ENCODE measurements at regions not wholly inside any gene's neighbourhood (a gene's known extent, or its start where the extent isn't known, plus 50 kb on each side); places are given as distances from the start of the nearest gene placed in this dataset.
"Not testable (repeated sequence)": the region's sequence is repeated elsewhere in the genome, so short reads cannot be mapped to it uniquely, and the experiment has no call there.

DNA sequence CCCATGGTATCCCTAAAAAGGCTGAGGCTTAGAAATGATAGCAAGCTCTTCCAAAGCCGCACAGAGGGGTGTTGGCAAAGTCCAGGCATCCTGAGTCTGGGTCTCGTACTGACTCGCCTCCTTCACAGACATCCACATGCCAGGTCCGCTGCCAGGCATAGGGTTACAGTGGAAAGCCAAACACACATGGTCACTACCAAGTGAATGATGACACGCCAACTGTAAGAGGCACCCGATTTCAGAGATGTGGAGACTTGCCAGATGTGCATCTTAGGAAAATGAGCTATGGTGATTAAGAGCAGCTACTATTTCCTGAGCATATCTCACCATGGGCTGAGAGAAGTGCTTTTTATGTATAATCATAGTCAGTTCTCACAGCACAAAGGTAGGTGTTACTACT lies 314.9 kb downstream of the MIAT start:
- no peak for DNase-seq (ENCODE audit: low spot score in 2 of 2)
- H3K4me3 ChIP-seq, result no peak overlapping the region
- TF ChIP-seq POLR2AphosphoS5 (IDR thresholded peaks at IDR 0.05) (no peak), POLR2A (IDR thresholded peaks at IDR 0.05) (no peak), EP300 (IDR thresholded peaks at IDR 0.05) (no peak)
- TF ChIP-seq, protein P1, sequence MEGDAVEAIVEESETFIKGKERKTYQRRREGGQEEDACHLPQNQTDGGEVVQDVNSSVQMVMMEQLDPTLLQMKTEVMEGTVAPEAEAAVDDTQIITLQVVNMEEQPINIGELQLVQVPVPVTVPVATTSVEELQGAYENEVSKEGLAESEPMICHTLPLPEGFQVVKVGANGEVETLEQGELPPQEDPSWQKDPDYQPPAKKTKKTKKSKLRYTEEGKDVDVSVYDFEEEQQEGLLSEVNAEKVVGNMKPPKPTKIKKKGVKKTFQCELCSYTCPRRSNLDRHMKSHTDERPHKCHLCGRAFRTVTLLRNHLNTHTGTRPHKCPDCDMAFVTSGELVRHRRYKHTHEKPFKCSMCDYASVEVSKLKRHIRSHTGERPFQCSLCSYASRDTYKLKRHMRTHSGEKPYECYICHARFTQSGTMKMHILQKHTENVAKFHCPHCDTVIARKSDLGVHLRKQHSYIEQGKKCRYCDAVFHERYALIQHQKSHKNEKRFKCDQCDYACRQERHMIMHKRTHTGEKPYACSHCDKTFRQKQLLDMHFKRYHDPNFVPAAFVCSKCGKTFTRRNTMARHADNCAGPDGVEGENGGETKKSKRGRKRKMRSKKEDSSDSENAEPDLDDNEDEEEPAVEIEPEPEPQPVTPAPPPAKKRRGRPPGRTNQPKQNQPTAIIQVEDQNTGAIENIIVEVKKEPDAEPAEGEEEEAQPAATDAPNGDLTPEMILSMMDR (IDR thresholded peaks at IDR 0.05), result no peak
- H3K36me3 ChIP-seq, result no peaks in the 10 kb centered on the region
- peaks cover 3% of the 10 kb centered on the region for H3K27me3 ChIP-seq
- H3K4me1 ChIP-seq, result no peaks in the 10 kb centered on the region
- WGBS, result 74% methylated on average over 6 of the region's 6 CpGs
- no peaks in the 10 kb centered on the region for H3K9me3 ChIP-seq
- H3K27ac ChIP-seq, result no peak overlapping the region

DNA sequence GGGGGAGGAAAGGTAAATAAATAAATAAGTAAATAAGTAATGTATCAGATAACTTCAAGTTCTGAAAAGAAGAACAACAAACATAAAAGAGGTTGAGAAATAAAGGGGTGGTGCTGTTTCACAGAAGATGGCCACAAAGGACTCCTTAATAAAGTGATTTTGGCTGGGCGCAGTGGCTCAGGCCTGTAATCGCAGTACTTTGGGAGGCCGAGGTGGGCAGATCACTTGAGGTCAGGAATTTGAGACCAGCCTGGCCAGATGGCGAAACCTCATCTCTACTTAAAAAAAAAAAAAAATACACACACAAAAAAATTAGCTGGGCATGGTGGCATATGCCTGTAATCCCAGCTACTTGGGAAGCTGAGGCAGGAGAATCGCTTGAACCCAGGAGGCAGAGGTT lies 315.5 kb downstream of the MIAT start:
- not testable (repeated sequence) for H3K9me3 ChIP-seq; H3K27ac ChIP-seq; DNase-seq (ENCODE audit: low spot score in 2 of 2); H3K27me3 ChIP-seq; H3K36me3 ChIP-seq; H3K4me3 ChIP-seq; H3K4me1 ChIP-seq
- 82% methylated on average over 5 of the region's 5 CpGs for WGBS

DNA sequence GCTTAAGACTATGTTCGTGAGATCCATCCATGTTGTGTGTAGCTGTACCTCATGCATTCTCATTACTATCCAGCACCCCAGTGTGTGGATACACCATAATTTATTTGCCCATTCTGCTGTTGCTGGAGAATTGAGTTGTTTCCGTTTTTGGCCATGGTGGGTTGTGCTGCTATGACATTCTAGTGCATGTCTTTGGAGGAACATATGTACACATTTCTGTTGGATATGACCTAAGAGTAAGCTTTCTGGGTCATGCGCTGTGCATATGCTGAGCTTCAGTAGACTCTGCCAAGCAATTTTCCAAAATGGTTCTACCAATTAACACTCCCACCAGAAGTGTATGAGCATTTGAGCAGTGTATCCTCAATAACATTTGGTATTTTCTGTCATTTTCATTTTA lies 316.6 kb downstream of the MIAT start:
- no peak for DNase-seq (ENCODE audit: low spot score in 2 of 2)
- Histone ChIP-seq H3K9me3 (no peaks in the 10 kb centered on the region), H3K27me3 (peaks cover 3% of the 10 kb centered on the region), H3K27ac (no peak overlapping the region), H3K4me3 (no peak overlapping the region), H3K4me1 (no peaks in the 10 kb centered on the region), H3K36me3 (no peaks in the 10 kb centered on the region)
- no peak for TF ChIP-seq EP300 (IDR thresholded peaks at IDR 0.05)
- TF ChIP-seq POLR2A (IDR thresholded peaks at IDR 0.05), result no peak
- no peak for TF ChIP-seq POLR2AphosphoS5 (IDR thresholded peaks at IDR 0.05)
- TF ChIP-seq, protein P1 (IDR thresholded peaks at IDR 0.05), result no peak
- 84% methylated on average over 3 of the region's 3 CpGs for WGBS

DNA sequence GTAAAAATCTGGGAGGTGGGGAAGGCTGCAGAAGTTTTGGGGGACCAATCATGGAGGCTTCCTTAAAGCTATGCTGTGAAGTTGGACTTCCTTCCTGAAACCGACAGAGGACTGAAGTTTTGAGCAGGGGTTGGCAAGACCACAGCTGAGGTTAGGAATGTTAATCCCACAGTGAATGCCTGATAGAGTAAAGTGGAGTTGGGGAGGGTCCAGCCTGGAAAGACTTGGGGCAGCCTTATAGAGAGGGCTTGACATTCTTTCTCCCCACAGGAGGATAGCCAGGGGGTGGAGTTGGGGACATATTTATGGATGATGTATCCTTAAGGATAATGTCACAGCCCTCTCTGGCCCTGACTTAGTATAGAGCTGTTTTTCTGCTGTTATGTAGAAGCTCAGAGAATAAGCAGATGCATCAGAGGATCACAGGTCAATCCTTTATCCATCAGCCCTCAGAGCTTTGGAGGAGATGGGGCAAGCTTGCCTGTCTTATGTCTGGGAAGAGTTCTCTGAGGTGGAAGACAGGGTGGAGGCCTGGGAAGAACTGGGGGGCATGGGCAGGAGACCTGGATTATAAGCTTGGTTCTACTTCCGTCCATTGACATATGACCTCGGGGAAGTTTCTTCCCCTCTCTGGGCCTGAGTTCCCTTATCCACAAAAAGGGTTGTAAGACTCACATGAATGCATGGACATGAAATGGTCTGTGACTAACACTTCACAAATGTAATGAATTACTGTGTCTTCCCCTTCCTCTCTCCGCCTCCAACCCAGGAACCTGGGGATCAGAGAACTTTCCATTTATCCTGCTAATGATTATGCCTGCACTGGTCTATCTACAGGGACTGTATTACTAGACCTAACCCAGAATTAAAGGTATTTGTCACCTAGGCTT lies 317.8 kb downstream of the MIAT start:
- Histone ChIP-seq H3K9me3 (no peaks in the 10 kb centered on the region), H3K36me3 (no peaks in the 10 kb centered on the region), H3K4me1 (no peaks in the 10 kb centered on the region), H3K27me3 (peaks cover 1% of the 10 kb centered on the region), H3K27ac (no peak overlapping the region), H3K4me3 (no peak overlapping the region)
- 67% methylated on average over 4 of the region's 4 CpGs for WGBS
- TF ChIP-seq EP300 (IDR thresholded peaks at IDR 0.05) (no peak), POLR2A (IDR thresholded peaks at IDR 0.05) (no peak), POLR2AphosphoS5 (IDR thresholded peaks at IDR 0.05) (no peak)
- TF ChIP-seq, protein P1 (IDR thresholded peaks at IDR 0.05), result no peak
- DNase-seq (ENCODE audit: low spot score in 2 of 2), result no peak

DNA sequence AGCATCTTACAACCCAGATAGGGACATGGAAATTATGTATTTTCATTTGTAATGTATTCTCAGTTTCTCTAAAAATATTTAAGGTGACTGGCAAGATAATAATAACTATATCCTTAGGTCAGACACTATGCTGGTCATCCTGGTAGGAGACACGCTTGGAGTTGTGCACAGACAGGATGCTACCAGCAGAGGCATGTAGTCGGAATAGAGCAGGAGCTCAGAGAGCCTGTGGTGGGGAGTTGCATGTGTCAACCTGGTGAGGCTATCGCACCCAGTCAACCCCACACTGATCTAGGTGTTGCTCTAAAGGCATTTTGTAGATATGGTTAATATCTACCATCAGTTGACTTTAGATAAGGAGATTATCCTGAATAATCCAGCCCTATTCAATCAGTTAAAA lies 318.5 kb downstream of the MIAT start:
- H3K9me3 ChIP-seq, result no peaks in the 10 kb centered on the region
- H3K36me3 ChIP-seq, result no peaks in the 10 kb centered on the region
- DNase-seq (ENCODE audit: low spot score in 2 of 2), result no peak
- no peaks in the 10 kb centered on the region for H3K4me1 ChIP-seq
- H3K4me3 ChIP-seq, result no peak overlapping the region
- no peaks in the 10 kb centered on the region for H3K27me3 ChIP-seq
- WGBS, result 83% methylated on average over 3 of the region's 3 CpGs
- no peak for TF ChIP-seq EP300 (IDR thresholded peaks at IDR 0.05)
- no peak overlapping the region for H3K27ac ChIP-seq

DNA sequence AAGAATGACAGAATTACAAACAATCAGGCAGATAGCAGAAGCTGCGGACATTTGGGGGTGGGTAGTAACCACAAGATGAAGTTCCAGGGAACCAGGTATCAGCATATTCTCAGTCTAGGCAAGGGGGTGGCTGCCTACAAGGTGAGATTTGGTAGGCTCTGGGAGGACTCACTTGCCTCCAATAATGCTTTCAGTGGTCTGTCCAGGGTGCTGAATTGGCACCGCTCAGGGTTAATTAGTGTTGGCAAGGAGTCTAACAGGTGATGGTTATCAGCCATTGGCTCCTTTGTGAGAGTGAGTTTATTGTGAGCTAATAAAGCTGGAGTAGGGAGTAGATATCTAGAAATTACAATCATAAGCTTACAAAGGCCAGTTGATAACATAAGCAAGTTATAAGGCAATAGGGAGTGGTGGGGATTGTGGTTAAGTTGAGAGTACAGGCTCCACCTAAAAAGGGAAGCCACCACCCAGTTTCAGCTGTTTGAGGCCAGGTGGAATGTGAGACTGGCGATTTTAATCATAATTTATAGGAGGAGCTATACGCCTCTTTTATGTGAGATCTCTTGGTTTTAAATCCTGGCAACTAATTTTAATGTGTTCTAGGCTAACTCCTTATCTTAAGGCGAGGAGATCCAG lies 320.5 kb downstream of the MIAT start:
- WGBS, result 69% methylated on average over 5 of the region's 5 CpGs
- no peak for TF ChIP-seq EP300 (IDR thresholded peaks at IDR 0.05)
- TF ChIP-seq, protein P1 (IDR thresholded peaks at IDR 0.05), result no peak
- no peak for TF ChIP-seq POLR2A (IDR thresholded peaks at IDR 0.05)
- TF ChIP-seq POLR2AphosphoS5 (IDR thresholded peaks at IDR 0.05), result no peak
- Histone ChIP-seq H3K4me1 (no peaks in the 10 kb centered on the region), H3K27me3 (no peaks in the 10 kb centered on the region), H3K4me3 (no peak overlapping the region), H3K9me3 (no peaks in the 10 kb centered on the region), H3K27ac (no peak overlapping the region), H3K36me3 (no peaks in the 10 kb centered on the region)
- DNase-seq (ENCODE audit: low spot score in 2 of 2), result no peak

Data from suprapubic skin (tissue), 4 donors.